Heart right ventricle (tissue), 16 donors: ENCODE measurements at regions not wholly inside any gene's neighbourhood (a gene's known extent, or its start where the extent isn't known, plus 50 kb on each side); places are given as distances from the start of the nearest gene placed in this dataset.
"Not testable (repeated sequence)": the region's sequence is repeated elsewhere in the genome, so short reads cannot be mapped to it uniquely, and the experiment has no call there.

Source experiments
- ATAC-seq, 8 donors: fragments of 200-7000 bp; cut with Tn5 transposase; one replicate each; pipeline ENCODE4 v1.9.1; 2020; ENCODE audit warnings: mild to moderate bottlenecking in 8 of 8, moderate library complexity in 8 of 8, moderate number of reproducible peaks in 1 of 8
- DNase-seq, 2 donors: peaks; one replicate each; pipeline ENCODE4 v3.0.0-alpha.2; 2020
- H3K27ac ChIP-seq, 10 donors: fragments of 200-600 bp; sonication (generic) in 2 of 10; one replicate each; pipeline versions ENCODE4 v1.5.0 to v1.8.0; 2020 to 2022; ENCODE audit warnings: mild to moderate bottlenecking in 3 of 10
- H3K27me3 ChIP-seq, 7 donors: fragments of 200-600 bp; one replicate each; pipeline ENCODE4 v1.8.0; 2021 to 2022; ENCODE audit warnings: mild to moderate bottlenecking in 2 of 7
- H3K36me3 ChIP-seq, 9 donors: fragments of 200-600 bp; sonication (generic) in 1 of 9; one replicate each; pipeline versions ENCODE4 v1.5.0 to v1.8.0; 2020 to 2022; ENCODE audit warnings: mild to moderate bottlenecking in 2 of 9
- H3K4me1 ChIP-seq, 9 donors: fragments of 200-600 bp; sonication (generic) in 1 of 9; one replicate each; pipeline versions ENCODE4 v1.5.0 to v1.8.0; 2020 to 2022; ENCODE audit warnings: mild to moderate bottlenecking in 4 of 9
- H3K4me3 ChIP-seq, 10 donors: fragments of 200-600 bp; sonication (generic) in 2 of 10; one replicate each; pipeline versions ENCODE4 v1.5.0 to v1.8.0; 2020 to 2022; ENCODE audit warnings: mild to moderate bottlenecking in 7 of 10, moderate library complexity in 2 of 10
- H3K9me3 ChIP-seq, 11 donors: fragments of 200-600 bp in 10 of 11; sonication (generic) in 2 of 11; one replicate each; pipeline versions ENCODE4 v1.5.0 to v1.8.0; 2013 to 2022; ENCODE audit warnings: mild to moderate bottlenecking in 2 of 11, control low read depth in 1 of 11, moderate library complexity in 1 of 11
- CTCF ChIP-seq, 9 donors: fragments of 200-600 bp; sonication (generic) in 2 of 9; IDR thresholded peaks; one replicate each; pipeline versions ENCODE4 v1.5.0 to v1.8.0; 2021 to 2022; ENCODE audit warnings: antibody characterized with exemption in 9 of 9, mild to moderate bottlenecking in 5 of 9, moderate library complexity in 1 of 9
- WGBS, 2 donors: extraction: QIAGEN DNeasy Blood & Tissue Kit; methylation state at CpG; one replicate each; pipeline ENCODE4 v1.1.7; 2013; ENCODE audit warnings: inconsistent platforms in 1 of 2; 5-methylcytosine and 5-hydroxymethylcytosine counted together
- intact Hi-C, 10 donors: fragments of 100-400 bp; cut with DNase I; formaldehyde crosslinking; loops; one replicate each; pipeline versions ENCODE4 v1.11.1 to v1.14.2; 2022
- donor health status: Arrhythmogenic right ventricular cardiomyopathy.
- donor health status: ischemic (EF 13 %, LVEDD 7.1; RV severe dilation, severe dysfunction).
- donor health status: healthy with polysubstance abuse.
- donor health status: DM: no; HTN: yes; CAD: no.
- donor health status: DM: no; HTN: no; CAD: no.
- donor health status: ischemic (EF 25% LVEDD 6.9; RV normal size, moderate dysfunction).
- donor health status: ischemic (EF 25% LVEDD 5.7; RV mildly dilated, moderate dysfunction).
- donor health status: healthy.
- donor health status: DM: yes; HTN: yes; CAD: no.
- donor health status: Ischemic cardiomyopathy.
- donor health status: ischemic (EF 35%, LVEDD 5.7; RV mildly dilated, moderate dysfunction).
- donor health status: nonischemic (EF 11% LVEDD 7.7; RV severe dilation, severe dysfunction).
- donor health status: DM: yes; HTN: yes; CAD: no.
- donor health status: PGD.
- donor health status: ischemic (EF 29% LVEDD 5.4; RV normal size, mild dysfunction).
- donor health status: nonischemic (EF 23%, LVEDD 6.1; RV moderate dilation, normal function).

- 48 to 53% methylated on average over 3 of the region's 3 CpGs for WGBS, 2 donors
- TF ChIP-seq CTCF (IDR thresholded peaks at IDR 0.05): no peak
- DNase-seq (no peak), ATAC-seq (no peak)
- Histone ChIP-seq H3K27ac (no peak overlapping the region), H3K4me1 (no peaks in the 10 kb centered on the region), H3K36me3 (no peaks in the 10 kb centered on the region), H3K9me3 (peaks cover 0 to 15% (median 0%) of the 10 kb centered on the region in 11 donors), H3K27me3 (no peaks in the 10 kb centered on the region), H3K4me3 (no peak overlapping the region)
- intact Hi-C loops: no loop called here
Observed at GRCh38 chr1:104235141-104235540, 485.4 kb downstream of the AMY1C start.

GRCh38 chr1:104238991-104239390 is 489.3 kb downstream of the AMY1C start:
- no peak for ATAC-seq
- TF ChIP-seq CTCF (IDR thresholded peaks at IDR 0.05): no peak
- DNase-seq: no peak
- H3K27me3 ChIP-seq: no peaks in the 10 kb centered on the region
- H3K36me3 ChIP-seq: no peaks in the 10 kb centered on the region
- peaks cover 0 to 12% (median 0%) of the 10 kb centered on the region in 11 donors for H3K9me3 ChIP-seq
- WGBS, 2 donors: 18 to 22% methylated on average over 2 of the region's 2 CpGs
- H3K4me3 ChIP-seq: no peak overlapping the region
- H3K27ac ChIP-seq: no peak overlapping the region
- H3K4me1 ChIP-seq: no peaks in the 10 kb centered on the region
- intact Hi-C loops: no loop called here

GRCh38 chr1:104248385-104248784 is 498.7 kb downstream of the AMY1C start:
- DNase-seq (no peak), ATAC-seq (no peak)
- no peaks in the 10 kb centered on the region for H3K4me1 ChIP-seq
- intact Hi-C loops: no loop called here
- H3K9me3 ChIP-seq: peaks cover 0 to 8% (median 0%) of the 10 kb centered on the region in 11 donors
- no peak overlapping the region for H3K4me3 ChIP-seq
- TF ChIP-seq CTCF (IDR thresholded peaks at IDR 0.05): no peak
- WGBS, 2 donors: 60 to 86% methylated on average over 4 of the region's 4 CpGs
- no peak overlapping the region for H3K27ac ChIP-seq
- H3K27me3 ChIP-seq: no peaks in the 10 kb centered on the region
- H3K36me3 ChIP-seq: no peaks in the 10 kb centered on the region

GRCh38 chr1:104259481-104259880 is 509.8 kb downstream of the AMY1C start:
- Histone ChIP-seq H3K27me3 (no peaks in the 10 kb centered on the region), H3K4me3 (no peak overlapping the region), H3K4me1 (no peaks in the 10 kb centered on the region), H3K36me3 (no peaks in the 10 kb centered on the region), H3K27ac (no peak overlapping the region), H3K9me3 (no peaks in the 10 kb centered on the region)
- 16 to 20% methylated on average over 1 of the region's 1 CpG for WGBS, 2 donors
- intact Hi-C loops: no loop called here
- no peak for ATAC-seq
- no peak for TF ChIP-seq CTCF (IDR thresholded peaks at IDR 0.05)
- no peak for DNase-seq

- H3K27me3 ChIP-seq, H3K36me3 ChIP-seq, H3K4me3 ChIP-seq, ATAC-seq, H3K27ac ChIP-seq, intact Hi-C loops, DNase-seq, H3K9me3 ChIP-seq, H3K4me1 ChIP-seq: not testable (repeated sequence)
- WGBS, 2 donors: 81 to 92% methylated on average over 14 of the region's 14 CpGs
Observed at GRCh38 chr1:104263110-104263509, 513.4 kb downstream of the AMY1C start.
